ACHN (cell line): ENCODE measurements at regions not wholly inside any gene's neighbourhood (a gene's known extent, or its start where the extent isn't known, plus 50 kb on each side); places are given as distances from the start of the nearest gene placed in this dataset.
"Not testable (repeated sequence)": the region's sequence is repeated elsewhere in the genome, so short reads cannot be mapped to it uniquely, and the experiment has no call there.

Source experiments
- DNase-seq: peaks from one replicate; pipeline ENCODE4 v3.0.0-alpha.2; 2015
- in situ Hi-C: cut with HindIII; loops from 2 replicates; pipeline ENCODE4 v1.10.0; 2017; ENCODE audit warnings: low sequenced_read_pairs, low pct_ligation_motif_present, low pct_unique_long_range_greater_than_20kb

- in situ Hi-C loops, DNase-seq: not testable (repeated sequence)
Measured at GRCh38 chr5:1644393-1644809, 120.6 kb upstream of the LPCAT1 start.

GRCh38 chr5:1643651-1644392, 120.1 kb upstream of the LPCAT1 start:
- in situ Hi-C loops: no loop called here
- no peak for DNase-seq

- in situ Hi-C loops: no loop called here
- DNase-seq: no peak
Measured at GRCh38 chr5:1642621-1643061, 118.9 kb upstream of the LPCAT1 start.

GRCh38 chr5:1642221-1642620, 118.5 kb upstream of the LPCAT1 start:
- in situ Hi-C loops: no loop called here
- no peak for DNase-seq

- DNase-seq: peak; percentile 87
- in situ Hi-C loops: no loop called here
Measured at GRCh38 chr5:1641560-1642166, 117.9 kb upstream of the LPCAT1 start.

- in situ Hi-C loops: no loop called here
Measured at GRCh38 chr5:1641041-1641440, 117.3 kb upstream of the LPCAT1 start.

GRCh38 chr5:1640421-1640881, 116.7 kb upstream of the LPCAT1 start:
- in situ Hi-C loops: no loop called here
- no peak for DNase-seq

More at GRCh38 chr5:1641041-1641440, 117.3 kb upstream of the LPCAT1 start:
- DNase-seq: no peak

GRCh38 chr5:1639757-1640156, 116.0 kb upstream of the LPCAT1 start:
- in situ Hi-C loops: no loop called here
- DNase-seq: no peak

- in situ Hi-C loops: no loop called here
- DNase-seq: no peak
Measured at GRCh38 chr5:1638658-1639400, 115.1 kb upstream of the LPCAT1 start.

- in situ Hi-C loops: no loop called here
Measured at GRCh38 chr5:1637639-1638481, 114.1 kb upstream of the LPCAT1 start.

GRCh38 chr5:1636981-1637638, 113.3 kb upstream of the LPCAT1 start:
- no peak for DNase-seq
- in situ Hi-C loops: no loop called here

More at GRCh38 chr5:1637639-1638481, 114.1 kb upstream of the LPCAT1 start:
- no peak for DNase-seq

GRCh38 chr5:1636208-1636770, 112.5 kb upstream of the LPCAT1 start:
- in situ Hi-C loops, DNase-seq: not testable (repeated sequence)

GRCh38 chr5:1635477-1635876, 111.7 kb upstream of the LPCAT1 start:
- in situ Hi-C loops, DNase-seq: not testable (repeated sequence)

GRCh38 chr5:1634337-1634661, 110.5 kb upstream of the LPCAT1 start:
- DNase-seq: no peak
- in situ Hi-C loops: no loop called here

- DNase-seq: peak; percentile 66
- in situ Hi-C loops: no loop called here
Measured at GRCh38 chr5:1633605-1634336, 110.0 kb upstream of the LPCAT1 start.

- DNase-seq, in situ Hi-C loops: not testable (repeated sequence)
Measured at GRCh38 chr5:1631004-1631403, 107.2 kb upstream of the LPCAT1 start.

- in situ Hi-C loops, DNase-seq: not testable (repeated sequence)
Measured at GRCh38 chr5:1626397-1626796, 102.6 kb upstream of the LPCAT1 start.
